ENCODE measurements at regions not wholly inside any gene's neighbourhood (a gene's known extent, or its start where the extent isn't known, plus 50 kb on each side); places are given as distances from the start of the nearest gene placed in this dataset.

DNA sequence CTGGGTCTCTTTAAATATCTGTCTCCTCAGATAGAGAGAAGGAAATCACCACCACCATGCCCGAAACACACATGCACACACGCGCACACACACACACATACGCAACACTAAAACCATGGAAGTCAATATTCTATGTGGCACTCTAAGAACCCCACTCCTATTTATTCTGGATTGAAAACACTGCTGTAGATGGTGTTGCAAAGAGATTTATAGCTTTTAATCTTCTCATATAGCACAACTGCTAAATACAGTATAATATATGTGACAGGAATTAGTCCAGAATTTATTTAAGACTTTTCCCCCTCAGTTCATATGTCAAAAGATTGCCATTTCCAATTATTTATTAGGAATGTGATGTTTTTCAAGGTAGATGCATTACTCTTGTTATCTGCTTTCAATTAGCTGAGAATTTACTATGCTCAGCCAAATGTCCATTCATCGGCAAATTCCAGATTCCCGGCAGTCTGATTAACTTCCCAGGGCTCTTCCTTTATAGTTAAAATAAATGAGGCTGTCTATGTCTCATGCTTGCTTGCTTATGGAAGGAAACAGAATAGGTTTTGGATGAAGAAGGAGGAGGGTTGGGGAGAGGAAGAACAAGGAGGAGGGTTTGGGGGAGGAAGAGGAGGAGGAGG lies 115.4 kb upstream of the NDP start:
- Histone ChIP-seq H4K20me1 (replicated peaks; ENCODE audit: control insufficient read depth, insufficient read depth, low read length) (no peaks in the 10 kb centered on the region), H3K4me1 (replicated peaks in 1 of 2; ENCODE audit: control insufficient read depth in 2 of 2, insufficient read depth in 2 of 2, low read length in 2 of 2) (no peaks in the 10 kb centered on the region), H3K27ac (ENCODE audit: extremely low read depth, low read depth, low read length) (no peak overlapping the region), H3K9ac (ENCODE audit: insufficient read depth in 1 of 2, low read depth in 2 of 2, low read length in 2 of 2) (no peak overlapping the region), H2AFZ (ENCODE audit: low read depth, low read length) (no peak overlapping the region), H3K4me3 (no peak overlapping the region), H3K79me2 (ENCODE audit: control insufficient read depth, insufficient read depth, low read length) (no peaks in the 10 kb centered on the region), H3K27me3 (ENCODE audit: control insufficient read depth in 2 of 2, insufficient read depth in 2 of 2, low read length in 2 of 2) (no peaks in the 10 kb centered on the region; a peak in 1 of 5 replicates), H3K9me1 (ENCODE audit: control insufficient read depth, insufficient read depth, low read length) (no peaks in the 10 kb centered on the region), H3K36me3 (ENCODE audit: control insufficient read depth, insufficient read depth, low read length) (no peaks in the 10 kb centered on the region), H3K9me3 (replicated peaks; ENCODE audit: control insufficient read depth, insufficient read depth, low read depth, low read length) (no peaks in the 10 kb centered on the region), H3K4me2 (ENCODE audit: insufficient read depth, low read length) (no peak overlapping the region)
- FAIRE-seq (no peak), DNase-seq (ENCODE audit: extremely low read depth in 1 of 4, low spot score in 3 of 4) (no peak), ATAC-seq (no peak)
- 10% methylated on average over 6 of the region's 6 CpGs for WGBS (ENCODE audit: insufficient coverage, low coverage, missing lambda C conversion rate)
- in situ Hi-C loops (cut with MboI) = no loop called here
- ChIA-PET POLR2A (no interaction called here), CTCF (ENCODE audit: low intra/inter-chr PET ratio) (no interaction called here)
- intact Hi-C loops (cut with micrococcal nuclease) = no loop called here
- no TSS peak for BruUV-seq (replicated peaks)
- no peak for TF ChIP-seq SMARCA4 (IDR thresholded peaks at IDR 0.05)
- TF ChIP-seq, protein P1, sequence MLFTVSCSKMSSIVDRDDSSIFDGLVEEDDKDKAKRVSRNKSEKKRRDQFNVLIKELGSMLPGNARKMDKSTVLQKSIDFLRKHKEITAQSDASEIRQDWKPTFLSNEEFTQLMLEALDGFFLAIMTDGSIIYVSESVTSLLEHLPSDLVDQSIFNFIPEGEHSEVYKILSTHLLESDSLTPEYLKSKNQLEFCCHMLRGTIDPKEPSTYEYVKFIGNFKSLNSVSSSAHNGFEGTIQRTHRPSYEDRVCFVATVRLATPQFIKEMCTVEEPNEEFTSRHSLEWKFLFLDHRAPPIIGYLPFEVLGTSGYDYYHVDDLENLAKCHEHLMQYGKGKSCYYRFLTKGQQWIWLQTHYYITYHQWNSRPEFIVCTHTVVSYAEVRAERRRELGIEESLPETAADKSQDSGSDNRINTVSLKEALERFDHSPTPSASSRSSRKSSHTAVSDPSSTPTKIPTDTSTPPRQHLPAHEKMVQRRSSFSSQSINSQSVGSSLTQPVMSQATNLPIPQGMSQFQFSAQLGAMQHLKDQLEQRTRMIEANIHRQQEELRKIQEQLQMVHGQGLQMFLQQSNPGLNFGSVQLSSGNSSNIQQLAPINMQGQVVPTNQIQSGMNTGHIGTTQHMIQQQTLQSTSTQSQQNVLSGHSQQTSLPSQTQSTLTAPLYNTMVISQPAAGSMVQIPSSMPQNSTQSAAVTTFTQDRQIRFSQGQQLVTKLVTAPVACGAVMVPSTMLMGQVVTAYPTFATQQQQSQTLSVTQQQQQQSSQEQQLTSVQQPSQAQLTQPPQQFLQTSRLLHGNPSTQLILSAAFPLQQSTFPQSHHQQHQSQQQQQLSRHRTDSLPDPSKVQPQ (CRISPR knock-in tag; IDR thresholded peaks at IDR 0.05; ENCODE audit: borderline replicate concordance) = no peak
- TF ChIP-seq, protein P2, sequence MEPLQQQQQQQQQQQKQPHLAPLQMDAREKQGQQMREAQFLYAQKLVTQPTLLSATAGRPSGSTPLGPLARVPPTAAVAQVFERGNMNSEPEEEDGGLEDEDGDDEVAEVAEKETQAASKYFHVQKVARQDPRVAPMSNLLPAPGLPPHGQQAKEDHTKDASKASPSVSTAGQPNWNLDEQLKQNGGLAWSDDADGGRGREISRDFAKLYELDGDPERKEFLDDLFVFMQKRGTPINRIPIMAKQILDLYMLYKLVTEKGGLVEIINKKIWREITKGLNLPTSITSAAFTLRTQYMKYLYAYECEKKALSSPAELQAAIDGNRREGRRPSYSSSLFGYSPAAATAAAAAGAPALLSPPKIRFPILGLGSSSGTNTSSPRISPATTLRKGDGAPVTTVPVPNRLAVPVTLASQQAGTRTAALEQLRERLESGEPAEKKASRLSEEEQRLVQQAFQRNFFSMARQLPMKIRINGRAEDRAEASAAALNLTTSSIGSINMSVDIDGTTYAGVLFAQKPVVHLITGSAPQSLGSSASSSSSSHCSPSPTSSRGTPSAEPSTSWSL (CRISPR knock-in tag; IDR thresholded peaks at IDR 0.05; ENCODE audit: borderline replicate concordance) = no peak
- TF ChIP-seq PTRF (tag; IDR thresholded peaks at IDR 0.05) = no peak
- no peak for TF ChIP-seq MTF1 (CRISPR knock-in tag; IDR thresholded peaks at IDR 0.05; ENCODE audit: borderline replicate concordance)
- TF ChIP-seq MTA2 (IDR thresholded peaks at IDR 0.05; ENCODE audit: low read depth) = no peak
- TF ChIP-seq, protein P3, sequence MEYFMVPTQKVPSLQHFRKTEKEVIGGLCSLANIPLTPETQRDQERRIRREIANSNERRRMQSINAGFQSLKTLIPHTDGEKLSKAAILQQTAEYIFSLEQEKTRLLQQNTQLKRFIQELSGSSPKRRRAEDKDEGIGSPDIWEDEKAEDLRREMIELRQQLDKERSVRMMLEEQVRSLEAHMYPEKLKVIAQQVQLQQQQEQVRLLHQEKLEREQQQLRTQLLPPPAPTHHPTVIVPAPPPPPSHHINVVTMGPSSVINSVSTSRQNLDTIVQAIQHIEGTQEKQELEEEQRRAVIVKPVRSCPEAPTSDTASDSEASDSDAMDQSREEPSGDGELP (CRISPR knock-in tag; IDR thresholded peaks at IDR 0.05; ENCODE audit: borderline replicate concordance) = no peak
- TF ChIP-seq KDM1A (IDR thresholded peaks at IDR 0.05) = no peak
- TF ChIP-seq ZNF239 (CRISPR knock-in tag; IDR thresholded peaks at IDR 0.05) = no peak
- TF ChIP-seq PHB2 (IDR thresholded peaks at IDR 0.05; ENCODE audit: low read depth) = no peak
- no peak for TF ChIP-seq SP1 (CRISPR knock-in tag; IDR thresholded peaks at IDR 0.05)
- TF ChIP-seq, protein P4, sequence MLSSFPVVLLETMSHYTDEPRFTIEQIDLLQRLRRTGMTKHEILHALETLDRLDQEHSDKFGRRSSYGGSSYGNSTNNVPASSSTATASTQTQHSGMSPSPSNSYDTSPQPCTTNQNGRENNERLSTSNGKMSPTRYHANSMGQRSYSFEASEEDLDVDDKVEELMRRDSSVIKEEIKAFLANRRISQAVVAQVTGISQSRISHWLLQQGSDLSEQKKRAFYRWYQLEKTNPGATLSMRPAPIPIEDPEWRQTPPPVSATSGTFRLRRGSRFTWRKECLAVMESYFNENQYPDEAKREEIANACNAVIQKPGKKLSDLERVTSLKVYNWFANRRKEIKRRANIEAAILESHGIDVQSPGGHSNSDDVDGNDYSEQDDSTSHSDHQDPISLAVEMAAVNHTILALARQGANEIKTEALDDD (IDR thresholded peaks at IDR 0.05) = no peak
- no peak for TF ChIP-seq ZNF79 (CRISPR knock-in tag; IDR thresholded peaks at IDR 0.05; ENCODE audit: low read depth)
- no peak for TF ChIP-seq CTBP1 (IDR thresholded peaks at IDR 0.05; ENCODE audit: borderline replicate concordance)
- no peak for TF ChIP-seq RFX5 (IDR thresholded peaks at IDR 0.05; ENCODE audit: low read depth, low read length)
- TF ChIP-seq, protein P5, sequence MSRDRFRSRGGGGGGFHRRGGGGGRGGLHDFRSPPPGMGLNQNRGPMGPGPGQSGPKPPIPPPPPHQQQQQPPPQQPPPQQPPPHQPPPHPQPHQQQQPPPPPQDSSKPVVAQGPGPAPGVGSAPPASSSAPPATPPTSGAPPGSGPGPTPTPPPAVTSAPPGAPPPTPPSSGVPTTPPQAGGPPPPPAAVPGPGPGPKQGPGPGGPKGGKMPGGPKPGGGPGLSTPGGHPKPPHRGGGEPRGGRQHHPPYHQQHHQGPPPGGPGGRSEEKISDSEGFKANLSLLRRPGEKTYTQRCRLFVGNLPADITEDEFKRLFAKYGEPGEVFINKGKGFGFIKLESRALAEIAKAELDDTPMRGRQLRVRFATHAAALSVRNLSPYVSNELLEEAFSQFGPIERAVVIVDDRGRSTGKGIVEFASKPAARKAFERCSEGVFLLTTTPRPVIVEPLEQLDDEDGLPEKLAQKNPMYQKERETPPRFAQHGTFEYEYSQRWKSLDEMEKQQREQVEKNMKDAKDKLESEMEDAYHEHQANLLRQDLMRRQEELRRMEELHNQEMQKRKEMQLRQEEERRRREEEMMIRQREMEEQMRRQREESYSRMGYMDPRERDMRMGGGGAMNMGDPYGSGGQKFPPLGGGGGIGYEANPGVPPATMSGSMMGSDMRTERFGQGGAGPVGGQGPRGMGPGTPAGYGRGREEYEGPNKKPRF (IDR thresholded peaks at IDR 0.05; ENCODE audit: low read depth, low read length) = no peak
